ENCODE measurements at regions not wholly inside any gene's neighbourhood (a gene's known extent, or its start where the extent isn't known, plus 50 kb on each side); places are given as distances from the start of the nearest gene placed in this dataset.

DNA sequence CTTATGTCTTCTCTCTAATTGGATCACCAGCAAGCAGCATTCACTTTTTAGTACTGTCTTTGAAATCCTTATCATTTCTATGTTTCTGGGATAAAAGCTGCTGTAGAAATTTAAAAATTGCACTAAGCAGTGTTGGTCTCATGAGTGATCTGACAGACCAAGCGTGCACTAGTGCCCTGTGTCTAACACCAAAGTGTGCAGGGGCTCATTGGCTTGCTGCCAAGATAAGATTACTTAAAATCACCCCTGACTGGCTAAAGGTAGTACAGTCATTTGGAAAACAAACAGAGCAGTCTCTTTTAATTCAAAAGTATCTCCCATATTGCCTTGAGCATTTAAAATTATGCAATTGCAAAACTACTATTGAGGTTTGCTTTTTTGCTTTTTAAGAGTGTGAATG, 304.6 kb downstream of the ARAP2 start:
- Mint-ChIP-seq H3K4me1 (ENCODE audit: unreplicated experiment) (no peaks in the 10 kb centered on the region), H3K4me3 (ENCODE audit: unreplicated experiment) (no peak overlapping the region), H3K9me3 (ENCODE audit: unreplicated experiment) (no peaks in the 10 kb centered on the region), H3K36me3 (ENCODE audit: unreplicated experiment) (no peaks in the 10 kb centered on the region), H3K27me3 (ENCODE audit: unreplicated experiment) (peaks cover 14% of the 10 kb centered on the region), H3K27ac (ENCODE audit: unreplicated experiment) (no peak overlapping the region)
- no peak for DNase-seq (ENCODE audit: extremely low spot score, unreplicated experiment)
- TF ChIP-seq, protein P1, sequence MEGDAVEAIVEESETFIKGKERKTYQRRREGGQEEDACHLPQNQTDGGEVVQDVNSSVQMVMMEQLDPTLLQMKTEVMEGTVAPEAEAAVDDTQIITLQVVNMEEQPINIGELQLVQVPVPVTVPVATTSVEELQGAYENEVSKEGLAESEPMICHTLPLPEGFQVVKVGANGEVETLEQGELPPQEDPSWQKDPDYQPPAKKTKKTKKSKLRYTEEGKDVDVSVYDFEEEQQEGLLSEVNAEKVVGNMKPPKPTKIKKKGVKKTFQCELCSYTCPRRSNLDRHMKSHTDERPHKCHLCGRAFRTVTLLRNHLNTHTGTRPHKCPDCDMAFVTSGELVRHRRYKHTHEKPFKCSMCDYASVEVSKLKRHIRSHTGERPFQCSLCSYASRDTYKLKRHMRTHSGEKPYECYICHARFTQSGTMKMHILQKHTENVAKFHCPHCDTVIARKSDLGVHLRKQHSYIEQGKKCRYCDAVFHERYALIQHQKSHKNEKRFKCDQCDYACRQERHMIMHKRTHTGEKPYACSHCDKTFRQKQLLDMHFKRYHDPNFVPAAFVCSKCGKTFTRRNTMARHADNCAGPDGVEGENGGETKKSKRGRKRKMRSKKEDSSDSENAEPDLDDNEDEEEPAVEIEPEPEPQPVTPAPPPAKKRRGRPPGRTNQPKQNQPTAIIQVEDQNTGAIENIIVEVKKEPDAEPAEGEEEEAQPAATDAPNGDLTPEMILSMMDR (IDR thresholded peaks at IDR 0.05) = no peak

DNA sequence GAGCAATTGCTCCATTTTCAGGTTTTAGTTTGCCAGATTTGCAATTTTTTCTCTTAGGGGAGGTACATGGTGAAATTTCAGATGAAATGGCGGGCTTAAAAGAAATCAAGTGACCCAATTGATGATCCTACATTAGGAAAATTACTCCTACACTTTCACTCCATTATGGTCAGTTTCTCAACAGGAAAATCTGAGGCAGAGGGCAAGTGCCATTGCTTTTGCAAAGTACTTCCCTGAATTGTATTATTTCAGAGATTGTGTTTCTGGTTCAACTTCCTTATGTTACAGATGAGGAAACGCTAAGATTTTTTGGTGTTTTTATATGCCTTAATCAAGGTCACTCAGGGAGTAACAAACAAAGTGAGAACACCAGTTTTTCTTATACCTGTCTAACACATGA, 302.2 kb downstream of the ARAP2 start:
- no peak for DNase-seq (ENCODE audit: extremely low spot score, unreplicated experiment)
- Mint-ChIP-seq H3K27me3 (ENCODE audit: unreplicated experiment) (peaks cover 6% of the 10 kb centered on the region), H3K4me1 (ENCODE audit: unreplicated experiment) (no peaks in the 10 kb centered on the region), H3K9me3 (ENCODE audit: unreplicated experiment) (no peaks in the 10 kb centered on the region), H3K4me3 (ENCODE audit: unreplicated experiment) (no peak overlapping the region), H3K27ac (ENCODE audit: unreplicated experiment) (no peak overlapping the region), H3K36me3 (ENCODE audit: unreplicated experiment) (no peaks in the 10 kb centered on the region)
- TF ChIP-seq, protein P1 (IDR thresholded peaks at IDR 0.05) = no peak

DNA sequence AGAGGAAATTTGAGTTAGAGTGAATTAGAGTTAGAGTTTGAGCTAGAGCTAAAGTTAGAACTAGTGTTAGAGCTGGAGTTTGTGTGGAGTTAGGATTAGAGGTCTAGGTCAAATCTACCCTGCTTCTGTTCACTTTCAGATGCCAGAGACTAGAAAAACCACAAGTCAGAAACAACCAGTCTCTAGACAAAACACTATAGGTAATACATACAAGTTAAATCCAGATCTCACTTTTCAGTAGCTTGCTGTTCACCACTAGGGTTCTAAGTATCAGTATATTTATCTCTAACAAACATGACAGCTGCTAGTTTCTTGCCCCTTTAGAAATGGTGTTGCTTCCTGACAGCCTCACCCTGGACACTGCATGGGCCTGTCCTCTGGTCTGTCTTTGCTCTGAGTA, 300.7 kb downstream of the ARAP2 start:
- TF ChIP-seq, protein P1 (IDR thresholded peaks at IDR 0.05) = no peak
- no peak for DNase-seq (ENCODE audit: extremely low spot score, unreplicated experiment)
- H3K4me1 Mint-ChIP-seq (ENCODE audit: unreplicated experiment) = no peaks in the 10 kb centered on the region
- H3K9me3 Mint-ChIP-seq (ENCODE audit: unreplicated experiment) = no peaks in the 10 kb centered on the region
- no peak overlapping the region for H3K4me3 Mint-ChIP-seq (ENCODE audit: unreplicated experiment)
- peaks cover 2% of the 10 kb centered on the region for H3K27me3 Mint-ChIP-seq (ENCODE audit: unreplicated experiment)
- no peak overlapping the region for H3K27ac Mint-ChIP-seq (ENCODE audit: unreplicated experiment)
- no peaks in the 10 kb centered on the region for H3K36me3 Mint-ChIP-seq (ENCODE audit: unreplicated experiment)

DNA sequence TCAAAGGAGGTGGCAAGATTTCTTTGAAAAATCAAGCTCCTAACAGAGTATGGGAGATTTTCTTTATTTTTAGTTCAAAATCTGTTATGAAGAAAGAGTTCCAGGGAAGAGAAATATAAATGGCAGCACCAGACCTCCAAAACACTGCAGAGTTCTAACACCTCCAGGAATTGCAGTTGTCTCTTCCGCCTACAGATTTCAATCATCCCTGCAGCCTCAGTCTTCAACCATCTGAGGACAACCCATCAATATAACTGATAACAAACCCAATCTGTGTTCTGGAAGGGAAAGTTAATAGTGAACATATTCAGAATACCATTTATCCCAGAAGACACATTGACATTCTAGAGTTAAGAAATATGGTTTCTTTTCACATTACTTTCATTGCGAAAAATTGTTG, 296.1 kb downstream of the ARAP2 start:
- Mint-ChIP-seq H3K4me1 (ENCODE audit: unreplicated experiment) (no peaks in the 10 kb centered on the region), H3K36me3 (ENCODE audit: unreplicated experiment) (no peaks in the 10 kb centered on the region), H3K27ac (ENCODE audit: unreplicated experiment) (no peak overlapping the region), H3K9me3 (ENCODE audit: unreplicated experiment) (no peaks in the 10 kb centered on the region), H3K27me3 (ENCODE audit: unreplicated experiment) (no peaks in the 10 kb centered on the region), H3K4me3 (ENCODE audit: unreplicated experiment) (no peak overlapping the region)
- TF ChIP-seq, protein P1 (IDR thresholded peaks at IDR 0.05) = no peak
- no peak for DNase-seq (ENCODE audit: extremely low spot score, unreplicated experiment)

DNA sequence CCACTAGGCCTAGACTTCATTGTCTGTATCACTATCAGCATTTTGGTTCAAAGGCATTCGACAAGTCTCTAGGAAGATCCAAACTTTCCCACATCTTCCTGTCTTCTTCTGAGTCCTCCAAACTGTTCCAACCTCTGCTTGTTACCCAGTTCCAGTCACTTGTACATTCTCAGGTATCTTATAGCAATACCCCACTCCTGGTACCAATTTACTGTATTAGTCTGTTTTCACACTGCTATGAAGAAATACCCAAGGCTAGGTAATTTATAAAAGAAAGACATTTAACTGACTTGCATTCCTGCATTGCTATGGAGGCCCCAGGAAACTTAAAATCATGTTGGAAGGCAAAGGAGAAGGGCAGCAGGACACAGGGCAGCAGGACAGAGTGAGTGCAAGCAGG, 293.9 kb downstream of the ARAP2 start:
- DNase-seq (ENCODE audit: extremely low spot score, unreplicated experiment) = no peak
- no peaks in the 10 kb centered on the region for H3K36me3 Mint-ChIP-seq (ENCODE audit: unreplicated experiment)
- no peaks in the 10 kb centered on the region for H3K27me3 Mint-ChIP-seq (ENCODE audit: unreplicated experiment)
- H3K27ac Mint-ChIP-seq (ENCODE audit: unreplicated experiment) = no peak overlapping the region
- TF ChIP-seq, protein P1 (IDR thresholded peaks at IDR 0.05) = no peak
- no peak overlapping the region for H3K4me3 Mint-ChIP-seq (ENCODE audit: unreplicated experiment)
- no peaks in the 10 kb centered on the region for H3K4me1 Mint-ChIP-seq (ENCODE audit: unreplicated experiment)
- H3K9me3 Mint-ChIP-seq (ENCODE audit: unreplicated experiment) = peaks cover 6% of the 10 kb centered on the region
